HG03521 (cell line): ENCODE measurements at regions not wholly inside any gene's neighbourhood (a gene's known extent, or its start where the extent isn't known, plus 50 kb on each side); places are given as distances from the start of the nearest gene placed in this dataset.
"Not testable (repeated sequence)": the region's sequence is repeated elsewhere in the genome, so short reads cannot be mapped to it uniquely, and the experiment has no call there.

Source experiments
- ATAC-seq: cut with Tn5 transposase; IDR thresholded peaks from one replicate; pipeline ENCODE4 v1.9.1; 2021; ENCODE audit warnings: mild to moderate bottlenecking, moderate library complexity; ENCODE audit not compliant: unreplicated experiment

DNA sequence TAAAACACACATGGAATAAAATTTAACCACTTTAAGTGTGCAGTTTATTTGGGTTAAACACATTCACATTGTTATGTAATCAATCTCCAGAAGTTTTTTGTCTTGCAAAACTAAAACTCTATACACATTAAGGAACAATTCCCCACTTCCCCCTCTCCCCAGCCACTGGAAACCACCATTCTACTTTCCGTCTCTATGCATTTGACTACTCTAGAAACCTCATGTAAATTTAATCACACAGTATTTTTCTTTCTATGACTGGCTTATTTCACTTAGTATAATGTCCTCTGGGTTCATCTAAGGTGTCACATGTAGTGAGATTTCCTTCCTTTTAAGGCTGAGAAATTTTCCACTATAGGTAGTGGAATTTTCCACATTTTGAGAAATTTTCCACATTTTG lies 568.7 kb upstream of the UBE2E2 start:
- no peak for ATAC-seq

DNA sequence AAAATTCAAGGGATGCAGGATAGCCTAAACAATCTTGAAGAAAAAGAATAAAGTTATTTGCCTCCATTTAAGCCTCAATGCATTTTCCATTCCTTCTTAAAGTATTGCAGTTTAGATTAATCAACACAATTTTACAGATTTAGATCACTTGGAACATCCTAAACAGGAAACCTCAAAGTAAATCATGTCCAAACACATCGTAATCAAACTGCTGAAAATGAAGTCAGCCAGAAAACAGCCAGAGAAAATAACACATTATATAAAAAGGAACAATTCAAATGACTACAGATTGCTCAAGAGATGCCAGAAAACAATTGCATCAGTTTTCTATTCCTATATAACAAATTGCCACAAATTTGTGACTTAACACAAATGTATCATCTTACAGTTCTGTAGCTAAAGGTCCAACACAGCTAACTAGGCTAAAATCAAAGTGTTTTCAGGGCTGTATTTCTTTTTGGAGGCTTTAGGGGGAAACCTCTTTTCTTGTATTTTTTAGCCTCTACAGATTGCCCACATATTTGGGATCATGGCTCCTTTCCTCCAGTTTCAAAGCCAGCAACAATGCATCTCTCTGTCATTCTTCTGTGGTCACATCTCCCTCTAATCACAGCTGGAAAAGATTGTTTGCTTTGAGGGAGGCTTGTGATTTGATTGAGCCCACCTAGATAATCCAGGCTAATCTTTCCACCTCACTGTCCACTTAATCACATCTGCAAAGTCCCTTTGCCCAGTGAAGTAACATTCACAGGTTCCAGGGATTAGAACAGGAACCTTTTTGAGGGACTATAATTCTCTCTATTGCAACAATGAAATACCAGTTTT lies 543.3 kb upstream of the UBE2E2 start:
- no peak for ATAC-seq

DNA sequence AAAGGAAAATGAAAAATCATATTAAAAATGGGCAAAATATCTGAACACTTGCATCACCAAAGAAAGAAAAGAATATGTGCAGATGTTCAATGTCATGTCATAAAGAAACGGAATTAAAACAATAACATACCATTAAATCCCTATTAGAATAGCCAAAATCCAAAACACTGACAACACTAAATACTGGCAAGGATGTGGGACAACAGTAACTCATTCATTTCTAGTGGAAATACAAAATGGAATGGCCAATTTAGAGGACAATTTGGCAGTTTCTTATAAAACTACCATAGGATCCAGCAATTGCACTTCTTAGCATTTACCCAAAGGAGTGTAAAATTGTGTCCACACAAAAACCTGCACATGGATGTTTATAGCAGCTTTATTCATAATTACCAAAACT lies 542.5 kb upstream of the UBE2E2 start:
- no peak for ATAC-seq

DNA sequence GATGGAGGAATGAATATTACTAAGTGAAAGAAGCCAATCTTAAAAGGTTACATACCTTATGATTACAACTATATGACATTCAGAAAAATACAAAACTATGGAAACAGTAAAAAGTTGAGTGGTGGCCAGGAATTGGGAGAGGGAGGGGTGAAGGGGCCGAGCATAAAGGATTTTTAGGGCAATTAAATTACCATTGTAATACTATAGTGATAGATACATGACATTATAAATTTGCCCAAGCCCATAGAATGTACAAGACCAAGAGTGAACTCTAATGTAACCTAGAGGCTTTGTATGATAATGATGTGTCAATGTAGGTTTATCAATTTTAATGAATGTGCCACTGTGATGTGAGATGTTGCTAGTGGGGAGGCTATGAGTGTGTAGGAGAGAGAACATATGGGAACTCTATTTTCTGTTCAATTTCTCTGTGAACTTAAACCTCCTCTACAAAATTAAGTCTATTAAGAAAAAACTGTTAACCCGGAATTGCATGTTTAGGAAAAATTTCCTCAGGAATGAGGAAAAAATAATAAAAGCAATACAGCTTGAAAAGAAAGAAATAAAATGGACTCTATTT lies 541.9 kb upstream of the UBE2E2 start:
- ATAC-seq = no peak

DNA sequence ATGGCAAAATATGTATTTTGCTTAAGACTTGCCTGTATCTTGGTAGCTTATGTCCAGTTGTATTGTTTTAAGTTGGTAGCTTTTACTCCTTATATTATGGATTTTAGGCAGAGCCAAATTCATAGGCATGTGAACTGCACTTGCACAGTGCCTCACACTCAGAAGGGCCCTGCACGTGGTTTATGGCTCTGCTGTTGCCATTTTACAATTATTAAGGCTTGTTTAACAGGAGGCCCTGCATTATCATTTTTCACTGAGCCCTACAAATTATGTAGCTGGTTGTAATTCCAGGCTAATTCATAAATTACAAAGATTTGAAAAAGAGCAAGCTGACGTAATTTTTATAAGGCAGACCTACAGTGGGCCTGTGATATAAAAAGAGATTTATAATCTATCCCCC lies 537.6 kb upstream of the UBE2E2 start:
- no peak for ATAC-seq

DNA sequence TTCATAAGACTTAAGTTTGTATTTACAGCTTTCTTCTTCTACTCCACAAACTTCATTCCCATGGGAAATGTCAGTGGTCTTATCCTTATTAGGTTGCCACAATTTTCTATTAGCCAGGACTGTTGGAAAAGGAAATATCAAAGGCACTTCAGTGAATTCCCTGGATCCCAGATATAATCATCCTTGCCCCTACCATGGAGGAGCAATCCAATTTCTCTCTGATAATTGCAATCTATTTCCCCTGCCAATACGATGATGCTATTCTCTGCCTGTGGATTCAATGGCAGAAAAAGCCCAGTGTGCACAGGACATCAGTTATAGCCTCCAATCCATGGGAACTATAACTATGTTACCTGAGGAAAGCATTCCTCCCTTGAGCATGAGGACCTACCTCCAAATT lies 536.4 kb upstream of the UBE2E2 start:
- no peak for ATAC-seq

DNA sequence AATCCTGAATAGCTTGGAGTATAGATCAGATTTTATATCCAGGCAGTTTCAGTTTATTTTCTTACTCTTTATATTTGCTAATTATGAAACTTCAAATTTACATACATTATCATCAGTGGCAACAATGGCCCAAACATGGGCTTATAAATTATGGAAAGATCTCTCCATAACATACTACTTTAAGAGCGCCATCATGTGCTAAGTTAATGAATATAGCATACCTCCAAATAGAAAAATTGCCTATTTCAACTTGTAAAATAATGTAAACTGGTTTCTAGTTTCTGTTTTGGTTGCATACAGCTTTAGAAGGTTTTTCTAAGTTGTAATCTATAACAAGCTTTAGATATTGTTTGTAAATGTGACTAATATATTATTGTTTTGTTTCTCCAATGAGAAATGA lies 531.3 kb upstream of the UBE2E2 start:
- no peak for ATAC-seq

DNA sequence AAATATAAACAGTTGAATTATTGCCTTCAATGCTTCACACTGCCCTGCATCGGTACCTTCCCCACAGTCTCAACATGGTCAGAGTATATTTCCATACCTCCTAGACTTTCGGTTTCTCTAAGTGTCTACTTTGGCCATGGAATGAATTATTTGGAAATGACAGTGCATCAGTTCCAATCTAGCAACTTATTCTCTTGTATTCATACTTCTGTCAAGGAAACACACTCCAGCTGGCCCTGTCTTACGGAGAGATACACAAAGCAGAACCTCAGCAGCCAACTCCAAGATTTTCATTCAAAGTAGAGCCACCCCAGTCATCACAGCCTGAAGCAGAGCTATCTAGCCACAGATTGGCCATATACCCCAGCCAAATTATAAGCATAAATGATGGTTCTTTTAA lies 518.4 kb upstream of the UBE2E2 start:
- ATAC-seq = no peak

DNA sequence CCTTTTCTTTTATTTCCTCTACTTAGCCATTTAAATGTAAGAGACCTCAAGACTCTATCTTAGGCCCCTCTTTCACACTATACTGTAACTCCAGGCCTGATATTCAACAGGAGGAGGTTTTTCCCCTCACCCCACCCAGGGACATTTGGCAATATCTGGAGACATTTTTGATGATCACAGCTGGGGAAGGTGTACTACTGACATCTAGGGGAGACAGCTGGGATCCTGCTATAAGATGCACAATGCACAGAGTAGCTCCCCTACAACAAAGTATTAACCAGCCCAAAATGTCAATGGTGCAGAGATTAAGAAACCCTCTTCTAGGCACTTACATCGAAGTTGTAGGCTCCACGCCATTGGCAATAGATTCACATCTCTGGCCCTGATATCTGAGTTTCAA lies 517.5 kb upstream of the UBE2E2 start:
- no peak for ATAC-seq

DNA sequence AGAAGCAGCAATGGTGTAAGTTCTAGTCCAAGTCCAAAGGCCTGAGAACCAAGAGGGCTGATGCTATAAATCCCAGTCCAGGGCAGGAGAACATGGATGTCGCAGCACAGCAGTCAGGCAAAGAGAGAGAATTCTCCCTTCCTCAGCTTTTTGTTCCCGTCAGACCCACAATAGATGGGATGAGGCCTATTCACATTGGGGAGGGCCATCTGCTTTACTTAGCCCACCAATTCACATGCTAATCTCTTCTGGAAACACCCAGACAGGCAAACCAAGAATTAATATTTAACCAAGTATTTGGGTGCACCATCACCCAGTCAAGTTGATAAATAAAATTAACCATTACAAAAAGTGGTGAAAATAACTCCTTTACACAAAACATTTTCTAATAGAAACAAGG lies 511.7 kb upstream of the UBE2E2 start:
- no peak for ATAC-seq

DNA sequence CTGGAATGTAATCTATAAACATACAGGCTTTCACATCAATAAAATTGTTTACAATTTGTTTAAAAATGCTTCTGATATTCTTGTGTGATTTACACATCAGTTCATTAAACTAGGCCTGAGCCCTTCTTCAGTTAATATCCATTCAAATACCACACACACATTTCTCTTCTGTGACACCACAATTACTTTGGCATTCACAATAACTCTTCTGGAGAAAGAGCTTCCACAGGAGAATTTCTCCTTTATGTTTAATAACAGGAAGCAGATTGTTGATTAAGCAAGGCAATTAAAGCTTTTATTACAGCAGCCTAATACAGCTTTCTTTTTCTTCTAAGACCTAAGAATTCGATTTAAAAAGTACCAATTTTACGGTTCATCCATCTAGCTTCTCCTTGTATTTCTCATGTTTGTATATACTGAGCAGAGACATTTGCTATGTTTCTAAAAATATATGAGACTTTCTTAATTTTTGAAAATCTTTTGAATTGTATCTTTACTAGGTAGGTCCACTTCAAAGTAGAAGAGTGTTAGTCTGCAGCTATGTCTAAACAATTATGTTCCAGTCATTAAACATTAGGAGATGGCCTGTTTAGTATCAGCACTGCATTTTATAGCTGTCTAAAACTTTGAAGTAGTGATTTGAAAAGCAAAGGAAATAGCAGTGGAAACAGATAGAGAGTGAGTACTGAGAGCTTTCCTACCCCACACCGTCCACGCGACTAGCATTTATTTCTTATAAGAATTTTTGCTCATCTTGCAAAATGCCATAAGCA lies 511.1 kb upstream of the UBE2E2 start:
- ATAC-seq = no peak

DNA sequence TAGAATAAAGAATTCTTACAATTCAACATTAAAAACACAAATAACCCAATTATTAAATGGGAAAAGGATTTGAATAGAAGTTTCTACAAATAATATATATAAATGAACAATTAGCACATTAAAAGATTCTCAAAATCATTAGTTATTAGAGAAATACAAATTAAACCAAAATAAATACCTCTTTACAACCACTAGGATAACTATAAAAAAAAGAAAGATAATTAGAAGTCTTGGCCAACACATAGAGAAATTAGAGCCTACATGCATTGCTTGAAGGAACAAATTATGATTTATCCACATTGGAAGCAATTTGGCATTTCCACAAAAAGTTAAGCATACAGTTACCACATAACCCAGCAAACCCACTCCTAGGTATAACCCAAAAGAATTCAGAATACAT lies 502.3 kb upstream of the UBE2E2 start:
- no peak for ATAC-seq

DNA sequence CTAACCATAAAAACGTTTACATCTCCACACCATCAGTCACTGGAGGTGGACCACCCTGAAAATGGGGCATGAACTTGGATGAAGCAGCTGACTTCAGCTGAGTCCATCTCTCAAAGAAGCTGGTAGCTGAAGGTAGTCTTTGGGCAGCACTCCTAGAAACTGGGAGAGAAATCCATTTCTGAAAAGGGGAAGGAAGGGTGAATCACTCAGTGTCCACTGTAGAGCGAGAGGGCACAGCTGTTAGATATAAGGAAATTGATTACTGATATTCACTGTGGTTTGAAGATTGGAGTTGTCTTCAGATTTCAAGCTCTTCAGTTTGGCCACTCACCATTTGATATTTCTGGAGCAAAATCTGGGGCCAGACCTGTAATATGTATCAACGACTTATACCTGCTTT lies 499.0 kb upstream of the UBE2E2 start:
- ATAC-seq = no peak

DNA sequence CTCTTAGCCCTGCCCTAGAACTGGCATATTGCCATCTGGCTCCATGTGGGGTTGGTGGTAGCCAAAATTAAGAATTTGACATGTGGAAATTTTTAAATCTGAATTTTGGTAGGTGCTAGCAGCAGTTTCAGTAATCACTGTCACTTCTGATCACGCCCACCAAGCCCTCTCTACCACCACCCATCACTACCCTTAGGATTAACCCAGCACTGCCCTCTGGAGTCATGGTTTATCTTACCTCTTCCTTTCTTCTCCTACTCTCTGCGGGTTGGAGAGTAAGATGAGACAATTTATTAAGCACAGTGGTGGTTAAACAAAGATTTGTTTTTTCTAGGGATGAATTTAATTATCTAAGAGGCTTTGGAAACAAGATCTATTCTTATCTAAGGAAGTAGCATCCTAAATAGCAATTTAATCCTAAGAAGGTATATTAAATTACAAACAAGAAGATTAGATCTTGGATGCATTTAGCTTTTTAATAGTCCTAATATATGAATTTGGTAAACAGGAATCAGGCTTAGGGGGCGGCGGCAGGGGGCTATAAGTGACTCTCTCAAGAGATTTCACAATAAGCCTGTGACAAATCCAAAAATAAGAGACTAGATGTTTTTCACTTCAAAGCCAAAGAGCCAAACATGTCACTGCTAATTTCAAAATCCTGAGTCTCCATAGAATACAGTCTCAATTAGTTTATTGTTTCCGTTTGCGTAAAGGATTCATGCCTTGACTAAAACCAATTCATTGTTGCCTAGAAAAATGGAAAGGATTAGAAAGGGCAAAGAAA lies 498.4 kb upstream of the UBE2E2 start:
- ATAC-seq = no peak

DNA sequence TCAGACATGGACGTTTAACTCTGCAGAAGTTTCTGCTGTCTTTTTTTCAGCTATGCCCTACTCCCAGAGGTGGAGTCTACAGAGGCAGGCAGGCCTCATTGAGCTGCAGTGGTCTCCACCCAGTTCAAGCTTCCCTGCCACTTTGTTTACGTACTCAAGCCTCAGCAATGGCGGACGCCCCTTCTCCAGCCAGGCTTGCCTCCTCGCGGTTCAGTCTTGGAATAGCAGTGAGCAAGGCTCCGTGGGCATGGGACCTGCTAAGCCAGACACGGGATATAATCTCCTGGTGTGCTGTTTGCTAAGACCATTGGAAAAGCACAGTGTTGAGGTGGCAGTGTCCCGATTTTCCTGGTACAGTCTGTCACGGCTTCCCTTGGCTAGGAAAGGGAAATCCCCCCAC lies 496.2 kb upstream of the UBE2E2 start:
- ATAC-seq = not testable (repeated sequence)

DNA sequence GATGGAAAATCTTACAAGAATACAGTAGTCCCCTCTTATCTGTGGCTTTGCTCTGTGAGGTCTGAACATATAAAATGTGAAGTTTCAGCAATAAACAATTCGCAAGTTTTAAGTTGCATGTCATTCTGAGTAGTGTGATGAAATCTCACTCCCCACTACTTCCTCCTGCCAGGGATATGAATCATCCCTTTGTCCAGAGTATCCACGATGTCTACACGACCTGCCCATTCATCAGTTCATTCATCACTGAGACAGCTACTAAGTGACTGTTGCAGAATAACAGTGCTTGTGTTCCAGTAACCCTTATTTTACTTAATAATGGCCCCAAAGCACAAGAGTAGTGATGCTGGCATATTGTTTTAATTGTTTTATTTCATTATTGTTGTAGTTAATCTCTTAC lies 489.2 kb upstream of the UBE2E2 start:
- ATAC-seq = no peak

DNA sequence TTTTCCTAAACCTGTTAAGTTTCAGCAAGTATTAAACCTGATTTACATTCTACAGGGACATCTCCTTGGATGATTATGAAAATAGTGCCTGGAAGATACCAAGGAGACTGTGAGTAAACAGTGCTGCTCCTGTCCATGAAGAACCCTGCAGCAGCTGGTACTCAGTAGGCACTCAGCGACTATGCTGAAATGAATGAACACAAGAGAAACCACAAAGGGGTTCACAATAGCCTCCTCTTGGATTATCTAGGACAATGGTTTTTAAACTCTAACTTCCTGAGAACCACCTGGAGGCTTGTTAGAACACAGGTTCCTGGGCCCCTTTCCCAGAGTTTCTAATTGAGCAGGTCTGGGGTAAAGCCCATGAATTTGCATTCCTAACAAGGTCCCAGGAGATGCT lies 488.4 kb upstream of the UBE2E2 start:
- no peak for ATAC-seq

DNA sequence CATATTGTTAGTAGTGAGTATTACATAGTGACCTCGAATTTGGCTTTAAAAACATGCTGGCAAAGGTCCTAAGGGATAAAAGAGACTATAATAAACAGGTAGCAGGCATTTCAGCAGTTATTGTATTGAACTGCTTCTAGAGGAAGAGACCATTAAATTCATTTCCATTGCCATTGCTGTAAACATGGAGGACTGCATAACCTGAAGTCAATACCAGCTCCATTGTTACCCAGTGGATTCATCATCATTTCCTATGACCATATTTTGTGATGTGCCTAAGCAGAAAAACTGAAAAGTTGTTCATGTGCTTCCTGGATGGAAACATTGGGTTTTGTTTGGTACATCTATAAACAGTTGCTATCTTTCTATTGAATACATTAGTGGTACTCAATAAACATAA lies 482.5 kb upstream of the UBE2E2 start:
- ATAC-seq = no peak

DNA sequence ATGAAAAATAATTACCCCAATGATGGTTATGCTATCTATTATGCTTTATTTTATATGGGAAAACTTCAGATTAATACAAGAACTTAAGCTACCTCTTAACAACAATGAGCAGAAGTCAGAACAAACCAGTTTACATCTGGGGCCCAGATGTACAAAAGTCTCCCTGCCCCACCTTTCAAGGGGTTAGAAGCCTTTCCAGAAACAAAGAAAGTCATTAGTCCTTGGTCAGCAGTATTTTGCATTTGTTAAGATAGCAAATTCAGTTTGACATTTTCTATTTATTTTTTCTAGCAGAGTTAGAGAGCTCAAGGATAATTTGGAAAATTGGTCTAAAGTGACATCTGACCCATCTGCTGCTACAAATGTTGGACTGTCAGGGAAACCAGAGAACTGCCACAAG lies 478.7 kb upstream of the UBE2E2 start:
- no peak for ATAC-seq

DNA sequence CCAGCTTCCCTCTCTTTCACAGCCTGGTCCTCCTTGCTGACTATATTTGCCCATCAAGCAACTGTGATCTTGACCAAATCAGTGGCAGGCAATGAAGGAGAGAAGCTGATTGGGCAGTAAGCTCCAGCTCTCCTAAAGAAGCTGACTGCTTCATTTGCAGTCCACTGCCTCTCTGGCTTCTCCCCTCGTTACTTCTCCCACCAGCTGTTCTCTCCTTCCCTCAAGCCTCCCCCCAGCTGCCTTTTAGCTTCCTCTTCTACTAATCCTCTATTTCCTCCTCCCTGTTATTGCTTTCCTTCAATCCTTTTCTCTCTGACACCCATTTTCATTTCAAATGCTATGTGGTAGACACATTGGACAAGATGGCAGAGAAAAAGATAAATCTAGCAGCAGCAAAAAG lies 474.7 kb upstream of the UBE2E2 start:
- ATAC-seq = no peak

DNA sequence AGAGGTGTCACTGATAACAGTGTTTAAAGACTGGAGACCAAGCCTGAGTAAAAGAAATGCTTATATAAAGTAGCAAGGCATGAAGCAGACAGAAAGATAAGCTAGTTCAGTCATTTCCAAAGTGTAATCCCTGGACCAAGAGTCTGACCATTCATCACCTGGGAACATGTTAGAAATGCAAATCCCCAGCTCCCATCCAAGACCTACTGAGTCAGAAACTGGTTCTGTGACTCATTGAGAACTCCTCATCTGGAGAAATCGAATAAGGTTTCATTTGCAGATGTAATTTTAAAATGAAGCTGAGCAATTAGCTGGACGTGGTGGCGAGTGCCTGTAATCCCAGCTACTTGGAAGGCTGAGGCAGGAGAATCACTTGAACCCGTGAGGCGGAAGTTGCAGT lies 473.9 kb upstream of the UBE2E2 start:
- ATAC-seq = no peak
